ENCODE measurements at regions not wholly inside any gene's neighbourhood (a gene's known extent, or its start where the extent isn't known, plus 50 kb on each side); places are given as distances from the start of the nearest gene placed in this dataset.

- peak; percentile 64 for ATAC-seq
- TF ChIP-seq ZFX (IDR thresholded peaks at IDR 0.05) (no peak), SIN3A (IDR thresholded peaks at IDR 0.05; ENCODE audit: low read depth) (no peak), JUND (IDR thresholded peaks at IDR 0.05) (peak; percentile 48), FOSL1 (IDR thresholded peaks at IDR 0.05; ENCODE audit: low read depth) (peak; percentile 40), CBX3 (IDR thresholded peaks at IDR 0.05; ENCODE audit: low read depth) (peak; percentile 56), CEBPB (IDR thresholded peaks at IDR 0.05; ENCODE audit: low read depth) (peak; percentile 49; the same call in 1 of the 2 replicates), POLR2AphosphoS5 (IDR thresholded peaks at IDR 0.05; ENCODE audit: low read depth, low read length) (no peak), ZNF274 (IDR thresholded peaks at IDR 0.05; ENCODE audit: low read depth, low read length) (no peak), TCF7L2 (IDR thresholded peaks at IDR 0.05; ENCODE audit: borderline replicate concordance, extremely low read depth, insufficient read depth, insufficient read length) (no peak), RAD21 (IDR thresholded peaks at IDR 0.05; ENCODE audit: low read depth) (no peak), ELF1 (IDR thresholded peaks at IDR 0.05; ENCODE audit: borderline replicate concordance, low read depth) (no peak), POLR2A (IDR thresholded peaks at IDR 0.05; ENCODE audit: borderline replicate concordance, extremely low read depth, insufficient read depth, insufficient read length) (no peak), SRF (IDR thresholded peaks at IDR 0.05; ENCODE audit: low read depth) (no peak), EGR1 (IDR thresholded peaks at IDR 0.05; ENCODE audit: low read depth) (no peak), REST (IDR thresholded peaks at IDR 0.05; ENCODE audit: low read depth) (no peak), YY1 (IDR thresholded peaks at IDR 0.05; ENCODE audit: extremely low read depth, insufficient replicate concordance, low read depth, low read length) (no peak), EZH2 (IDR thresholded peaks at IDR 0.05) (no peak), EZH2phosphoT487 (IDR thresholded peaks at IDR 0.05; ENCODE audit: borderline replicate concordance) (no peak)
- TF ChIP-seq, protein P1, sequence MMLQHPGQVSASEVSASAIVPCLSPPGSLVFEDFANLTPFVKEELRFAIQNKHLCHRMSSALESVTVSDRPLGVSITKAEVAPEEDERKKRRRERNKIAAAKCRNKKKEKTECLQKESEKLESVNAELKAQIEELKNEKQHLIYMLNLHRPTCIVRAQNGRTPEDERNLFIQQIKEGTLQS (IDR thresholded peaks at IDR 0.05), result 0 out of 2 replicates have a peak, but pooled peaks have one; percentile 40
- TF ChIP-seq, protein P2, sequence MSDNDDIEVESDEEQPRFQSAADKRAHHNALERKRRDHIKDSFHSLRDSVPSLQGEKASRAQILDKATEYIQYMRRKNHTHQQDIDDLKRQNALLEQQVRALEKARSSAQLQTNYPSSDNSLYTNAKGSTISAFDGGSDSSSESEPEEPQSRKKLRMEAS (IDR thresholded peaks at IDR 0.05), result peak; percentile 15; the same call in 1 of the 2 replicates
- TF ChIP-seq, protein P3, sequence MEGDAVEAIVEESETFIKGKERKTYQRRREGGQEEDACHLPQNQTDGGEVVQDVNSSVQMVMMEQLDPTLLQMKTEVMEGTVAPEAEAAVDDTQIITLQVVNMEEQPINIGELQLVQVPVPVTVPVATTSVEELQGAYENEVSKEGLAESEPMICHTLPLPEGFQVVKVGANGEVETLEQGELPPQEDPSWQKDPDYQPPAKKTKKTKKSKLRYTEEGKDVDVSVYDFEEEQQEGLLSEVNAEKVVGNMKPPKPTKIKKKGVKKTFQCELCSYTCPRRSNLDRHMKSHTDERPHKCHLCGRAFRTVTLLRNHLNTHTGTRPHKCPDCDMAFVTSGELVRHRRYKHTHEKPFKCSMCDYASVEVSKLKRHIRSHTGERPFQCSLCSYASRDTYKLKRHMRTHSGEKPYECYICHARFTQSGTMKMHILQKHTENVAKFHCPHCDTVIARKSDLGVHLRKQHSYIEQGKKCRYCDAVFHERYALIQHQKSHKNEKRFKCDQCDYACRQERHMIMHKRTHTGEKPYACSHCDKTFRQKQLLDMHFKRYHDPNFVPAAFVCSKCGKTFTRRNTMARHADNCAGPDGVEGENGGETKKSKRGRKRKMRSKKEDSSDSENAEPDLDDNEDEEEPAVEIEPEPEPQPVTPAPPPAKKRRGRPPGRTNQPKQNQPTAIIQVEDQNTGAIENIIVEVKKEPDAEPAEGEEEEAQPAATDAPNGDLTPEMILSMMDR (IDR thresholded peaks at IDR 0.05 in 2 of 3, conservative IDR thresholded peaks at IDR 0.05 in 1 of 3; ENCODE audit: borderline replicate concordance in 1 of 3, insufficient read depth in 1 of 3, low read depth in 2 of 3, low read length in 2 of 3), result no peak
- TF ChIP-seq, protein P4, sequence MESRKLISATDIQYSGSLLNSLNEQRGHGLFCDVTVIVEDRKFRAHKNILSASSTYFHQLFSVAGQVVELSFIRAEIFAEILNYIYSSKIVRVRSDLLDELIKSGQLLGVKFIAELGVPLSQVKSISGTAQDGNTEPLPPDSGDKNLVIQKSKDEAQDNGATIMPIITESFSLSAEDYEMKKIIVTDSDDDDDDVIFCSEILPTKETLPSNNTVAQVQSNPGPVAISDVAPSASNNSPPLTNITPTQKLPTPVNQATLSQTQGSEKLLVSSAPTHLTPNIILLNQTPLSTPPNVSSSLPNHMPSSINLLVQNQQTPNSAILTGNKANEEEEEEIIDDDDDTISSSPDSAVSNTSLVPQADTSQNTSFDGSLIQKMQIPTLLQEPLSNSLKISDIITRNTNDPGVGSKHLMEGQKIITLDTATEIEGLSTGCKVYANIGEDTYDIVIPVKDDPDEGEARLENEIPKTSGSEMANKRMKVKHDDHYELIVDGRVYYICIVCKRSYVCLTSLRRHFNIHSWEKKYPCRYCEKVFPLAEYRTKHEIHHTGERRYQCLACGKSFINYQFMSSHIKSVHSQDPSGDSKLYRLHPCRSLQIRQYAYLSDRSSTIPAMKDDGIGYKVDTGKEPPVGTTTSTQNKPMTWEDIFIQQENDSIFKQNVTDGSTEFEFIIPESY (IDR thresholded peaks at IDR 0.05; ENCODE audit: extremely low read depth, insufficient replicate concordance, low read length), result no peak
These were observed 252.0 kb downstream of the RASEF start for GRCh38 chr9:82810915-82811314.

More at GRCh38 chr9:82810915-82811314, 252.0 kb downstream of the RASEF start:
- H3K9me3 ChIP-seq (ENCODE audit: control insufficient read depth in 1 of 2, insufficient read depth in 1 of 2, low read depth in 1 of 2, low read length in 2 of 2), result peaks cover 0 to 7% of the 10 kb centered on the region in 2 experiments; a peak in 1 of 4 replicates
- intact Hi-C loops (cut with micrococcal nuclease), result no loop called here
- CTCF ChIA-PET, result no interaction called here
- H3K4me2 ChIP-seq (ENCODE audit: low read length), result no peak overlapping the region; the same call in 1 of the 2 replicates
- peaks cover 0 to 7% of the 10 kb centered on the region in 2 experiments; a peak in 3 of 4 replicates for H3K4me1 ChIP-seq (ENCODE audit: control insufficient read depth in 1 of 2, insufficient read depth in 2 of 2, low read length in 2 of 2)
- peak; percentile 59 for DNase-seq (ENCODE audit: low read depth, low spot score)
- POLR2A ChIA-PET, result no interaction called here
- no peaks in the 10 kb centered on the region for H3K27me3 ChIP-seq (ENCODE audit: insufficient read depth, low read length)
- H3K9ac ChIP-seq (ENCODE audit: low read length), result no peak overlapping the region
- H2AFZ ChIP-seq (ENCODE audit: low read depth, low read length, poor library complexity, severe bottlenecking), result no peak overlapping the region
- H3K4me3 ChIP-seq (replicated peaks in 1 of 2; ENCODE audit: low read depth in 1 of 2, low read length in 2 of 2), result no peak overlapping the region
- RAD21 ChIA-PET (ENCODE audit: low non-redundant PET in 1 of 2, low total read pairs in 2 of 2, uncharacterized antibody in 2 of 2, unreplicated experiment in 2 of 2), result no interaction called here
- H3K36me3 ChIP-seq (ENCODE audit: control insufficient read depth in 1 of 2, insufficient read depth in 2 of 2, low read length in 2 of 2), result no peaks in the 10 kb centered on the region
- H3K27ac ChIP-seq (ENCODE audit: low read depth, low read length), result no peak overlapping the region
- BruUV-seq (replicated peaks), result no TSS peak
- H3K79me2 ChIP-seq (ENCODE audit: insufficient read depth, low read length), result no peaks in the 10 kb centered on the region
- no peaks in the 10 kb centered on the region for H4K20me1 ChIP-seq (ENCODE audit: insufficient read depth)
- no peaks in the 10 kb centered on the region for H3K9me2 ChIP-seq (ENCODE audit: insufficient read depth)
